ENCODE measurements at regions not wholly inside any gene's neighbourhood (a gene's known extent, or its start where the extent isn't known, plus 50 kb on each side); places are given as distances from the start of the nearest gene placed in this dataset.

DNA sequence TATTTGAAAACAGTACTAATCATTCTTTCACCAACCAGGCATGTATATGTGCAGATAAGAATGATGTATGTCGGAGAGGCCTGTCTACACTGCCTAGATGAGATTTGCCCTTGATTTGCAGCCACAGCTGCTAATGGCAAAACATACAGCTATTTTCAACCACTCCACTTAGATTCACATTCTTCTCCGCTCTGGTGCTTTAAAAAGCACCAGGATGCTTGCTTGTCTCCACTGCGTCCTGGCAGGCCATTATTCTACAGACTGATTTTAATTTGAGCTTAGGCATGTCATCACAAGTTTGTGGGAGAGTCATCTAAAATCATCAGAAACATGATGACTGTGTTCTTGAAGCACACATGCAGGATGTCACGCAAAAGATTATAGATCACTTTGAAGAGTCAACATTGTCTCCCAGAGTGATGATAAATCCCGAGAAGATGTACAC, 119.0 kb upstream of the NRIP1 start:
- TF ChIP-seq POLR2A (IDR thresholded peaks at IDR 0.05; ENCODE audit: low read depth, low read length) (no peak), TAF1 (IDR thresholded peaks at IDR 0.05; ENCODE audit: borderline replicate concordance, low read depth, low read length) (no peak), POLR2AphosphoS5 (IDR thresholded peaks at IDR 0.05; ENCODE audit: low read depth, low read length) (no peak)

Measured in GM12892 (cell line).